IPS-NIHi11 (cell line): ENCODE measurements at regions not wholly inside any gene's neighbourhood (a gene's known extent, or its start where the extent isn't known, plus 50 kb on each side); places are given as distances from the start of the nearest gene placed in this dataset.
"Not testable (repeated sequence)": the region's sequence is repeated elsewhere in the genome, so short reads cannot be mapped to it uniquely, and the experiment has no call there.

Experiments
- DNase-seq: peaks from one replicate; pipeline ENCODE4 v3.0.0; 2012; ENCODE audit warnings: mixed read lengths, low spot score

GRCh38 chr20:50359607-50360217 lies 150.5 kb upstream of the PTPN1 start:
- DNase-seq: no peak

- no peak for DNase-seq
Measured at GRCh38 chr20:50360218-50360672, 149.9 kb upstream of the PTPN1 start.

GRCh38 chr20:50360921-50361320 lies 149.3 kb upstream of the PTPN1 start:
- no peak for DNase-seq

- not testable (repeated sequence) for DNase-seq
Measured at GRCh38 chr20:50362177-50362576, 148.0 kb upstream of the PTPN1 start.

- DNase-seq: no peak
Measured at GRCh38 chr20:50363027-50363426, 147.2 kb upstream of the PTPN1 start.

- DNase-seq: no peak
Measured at GRCh38 chr20:50363479-50363878, 146.7 kb upstream of the PTPN1 start.

- DNase-seq: no peak
Measured at GRCh38 chr20:50364542-50364941, 145.6 kb upstream of the PTPN1 start.

- DNase-seq: no peak
Measured at GRCh38 chr20:50366270-50367103, 143.7 kb upstream of the PTPN1 start.

- no peak for DNase-seq
Measured at GRCh38 chr20:50367104-50367674, 143.0 kb upstream of the PTPN1 start.

GRCh38 chr20:50367739-50368375 lies 142.3 kb upstream of the PTPN1 start:
- no peak for DNase-seq

GRCh38 chr20:50368386-50368785 lies 141.8 kb upstream of the PTPN1 start:
- DNase-seq: no peak

GRCh38 chr20:50368813-50369224 lies 141.4 kb upstream of the PTPN1 start:
- no peak for DNase-seq

GRCh38 chr20:50369225-50370035 lies 140.8 kb upstream of the PTPN1 start:
- no peak for DNase-seq

GRCh38 chr20:50370036-50370566 lies 140.1 kb upstream of the PTPN1 start:
- DNase-seq: no peak

- no peak for DNase-seq
Measured at GRCh38 chr20:50371878-50372769, 138.1 kb upstream of the PTPN1 start.

- DNase-seq: no peak
Measured at GRCh38 chr20:50372770-50373088, 137.5 kb upstream of the PTPN1 start.

GRCh38 chr20:50373674-50374286 lies 136.4 kb upstream of the PTPN1 start:
- no peak for DNase-seq

GRCh38 chr20:50374541-50375078 lies 135.6 kb upstream of the PTPN1 start:
- no peak for DNase-seq

- DNase-seq: no peak
Measured at GRCh38 chr20:50376179-50376887, 133.8 kb upstream of the PTPN1 start.
